DLD1 (cell line): ENCODE measurements at regions not wholly inside any gene's neighbourhood (a gene's known extent, or its start where the extent isn't known, plus 50 kb on each side); places are given as distances from the start of the nearest gene placed in this dataset.

Experiments
- in situ Hi-C: cut with HindIII; loops from 2 replicates; pipeline ENCODE4 v1.10.0; 2017; ENCODE audit warnings: low sequenced_read_pairs

GRCh38 chr20:48259456-48259855, 474.2 kb upstream of the SULF2 start:
- in situ Hi-C loops: no loop called here

DNA sequence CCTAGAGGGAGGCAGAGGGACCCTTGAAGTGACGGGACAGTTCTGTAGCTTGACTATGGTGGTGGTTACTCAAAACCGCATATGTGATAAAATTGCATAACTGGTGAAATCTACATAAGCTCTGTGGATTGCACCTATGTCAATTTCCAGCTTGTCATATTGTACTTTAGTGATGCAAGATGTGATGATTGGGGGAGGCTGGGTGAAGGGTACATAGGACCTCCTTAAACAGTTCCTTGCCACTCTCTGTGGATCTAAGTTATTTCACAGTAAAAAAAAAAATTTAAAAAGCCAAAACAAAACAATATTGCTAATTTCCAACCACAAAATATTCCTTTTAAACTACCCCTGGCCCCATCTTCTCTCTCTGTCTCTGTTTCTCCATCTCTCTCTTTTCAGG, 472.6 kb upstream of the SULF2 start:
- in situ Hi-C loops: no loop called here

DNA sequence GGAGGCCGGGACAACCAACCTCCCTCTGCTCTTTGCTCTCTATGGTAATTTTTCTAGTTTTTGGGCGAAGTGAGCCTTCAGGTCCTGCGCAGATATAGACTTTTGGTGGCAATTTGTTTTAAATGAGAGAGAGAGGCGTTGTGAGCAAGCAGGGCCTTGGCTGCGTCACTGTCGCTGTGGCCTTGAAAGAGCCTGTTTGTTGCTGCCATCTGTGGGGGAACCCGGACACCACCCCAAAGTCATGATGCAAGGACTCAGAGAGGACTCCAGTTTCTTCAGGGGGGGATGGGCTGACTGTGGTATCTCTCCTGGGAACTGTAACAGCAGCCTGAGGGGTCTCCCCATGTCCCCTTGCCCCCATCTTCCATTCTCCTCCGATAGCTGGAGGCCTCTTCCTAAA, 462.7 kb upstream of the SULF2 start:
- in situ Hi-C loops: no loop called here

GRCh38 chr20:48246061-48246790, 460.9 kb upstream of the SULF2 start:
- in situ Hi-C loops: no loop called here

DNA sequence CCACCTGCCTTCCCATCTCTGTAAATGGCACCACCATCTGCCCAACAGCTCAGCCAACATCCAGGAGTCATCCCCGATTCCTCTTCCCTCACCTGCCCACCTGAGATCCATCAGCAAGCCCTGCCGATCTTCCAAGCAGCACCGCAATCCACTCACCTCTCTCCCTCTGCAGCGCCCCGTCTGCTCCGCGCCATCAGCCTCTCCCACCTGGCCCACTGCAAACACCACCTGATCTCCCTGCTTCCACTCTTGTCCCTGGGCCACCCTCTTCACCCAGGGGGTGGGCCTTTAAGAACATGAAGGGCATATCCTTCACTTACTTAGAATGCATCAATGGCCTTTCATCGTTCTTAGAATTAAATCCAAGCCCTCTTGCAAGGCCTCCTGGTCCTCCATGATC, 457.3 kb upstream of the SULF2 start:
- in situ Hi-C loops: no loop called here

GRCh38 chr20:48241482-48241881, 456.2 kb upstream of the SULF2 start:
- in situ Hi-C loops: no loop called here

DNA sequence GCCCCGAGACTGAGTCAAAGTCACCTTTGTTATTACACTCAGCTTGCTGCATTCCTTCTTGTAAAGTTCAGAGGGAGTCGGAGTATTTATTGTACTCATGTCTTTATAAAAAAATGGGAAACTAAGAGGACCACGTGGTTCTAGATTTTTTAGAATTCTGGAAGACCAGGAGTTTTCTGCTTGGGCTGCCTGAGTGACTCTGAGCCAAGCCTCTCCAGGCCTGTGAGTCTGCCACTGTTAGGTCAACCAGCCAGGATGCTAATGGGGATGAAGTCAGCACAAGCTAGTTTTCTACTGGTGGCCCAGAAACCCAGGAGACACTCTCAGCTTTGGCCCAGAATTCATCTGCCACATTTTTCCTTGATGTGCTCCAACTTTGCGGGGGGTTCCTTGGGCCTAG, 453.5 kb upstream of the SULF2 start:
- in situ Hi-C loops: loop anchor here (10.0 kb wide), 1 partner anchor 56 kb away; no protein-coding TSS in a partner anchor

- in situ Hi-C loops: loop anchor here (10.0 kb wide), 1 partner anchor 56 kb away; no protein-coding TSS in a partner anchor
Measured at GRCh38 chr20:48238326-48238725, 453.0 kb upstream of the SULF2 start.

GRCh38 chr20:48236000-48236970, 451.0 kb upstream of the SULF2 start:
- in situ Hi-C loops: loop anchor here (10.0 kb wide), 1 partner anchor 59 kb away; no protein-coding TSS in a partner anchor

- in situ Hi-C loops: loop anchor here (10.0 kb wide), 1 partner anchor 60 kb away; no protein-coding TSS in a partner anchor
Measured at GRCh38 chr20:48234951-48235350, 449.7 kb upstream of the SULF2 start.

DNA sequence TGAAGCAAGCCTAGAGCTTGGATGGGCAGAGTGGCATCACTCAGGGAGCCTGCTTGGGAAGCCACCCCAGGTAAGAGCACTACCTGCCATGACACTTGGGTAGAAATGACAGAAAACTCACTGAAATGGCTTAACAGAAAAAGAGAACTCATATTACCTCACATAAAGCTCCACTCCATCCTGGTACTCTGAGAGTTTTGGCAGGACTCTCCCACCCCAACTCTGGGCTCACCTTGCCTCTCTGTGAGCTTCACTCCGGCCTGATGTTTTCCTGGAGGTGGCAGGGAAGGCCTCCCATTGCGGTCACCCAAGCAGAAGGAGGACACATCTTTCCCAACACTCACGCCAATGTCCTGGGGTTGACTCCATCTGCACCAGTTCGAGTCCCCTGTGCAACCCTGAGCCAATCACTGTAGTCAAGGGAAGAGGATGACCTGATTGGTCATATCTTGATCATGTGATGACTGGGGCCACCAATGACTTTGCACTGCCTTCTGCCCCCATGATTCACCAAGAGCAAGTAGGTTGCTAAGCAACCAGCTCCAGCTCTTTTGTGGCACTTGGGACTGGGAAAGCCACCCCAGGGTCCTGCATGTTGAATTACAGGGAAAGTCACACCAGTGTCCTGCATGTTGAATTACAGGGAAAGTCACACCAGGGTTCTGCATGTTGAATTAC, 446.1 kb upstream of the SULF2 start:
- in situ Hi-C loops: loop anchor here (10.0 kb wide), 1 partner anchor 63 kb away; no protein-coding TSS in a partner anchor

- in situ Hi-C loops: loop anchor here (10.0 kb wide), 1 partner anchor 65 kb away; no protein-coding TSS in a partner anchor
Measured at GRCh38 chr20:48230216-48230615, 444.9 kb upstream of the SULF2 start.

- in situ Hi-C loops: no loop called here
Measured at GRCh38 chr20:48227381-48227780, 442.1 kb upstream of the SULF2 start.

GRCh38 chr20:48226642-48227041, 441.4 kb upstream of the SULF2 start:
- in situ Hi-C loops: no loop called here

GRCh38 chr20:48224533-48225050, 439.3 kb upstream of the SULF2 start:
- in situ Hi-C loops: no loop called here

GRCh38 chr20:48223715-48224114, 438.4 kb upstream of the SULF2 start:
- in situ Hi-C loops: no loop called here

- in situ Hi-C loops: no loop called here
Measured at GRCh38 chr20:48222595-48223180, 437.4 kb upstream of the SULF2 start.

DNA sequence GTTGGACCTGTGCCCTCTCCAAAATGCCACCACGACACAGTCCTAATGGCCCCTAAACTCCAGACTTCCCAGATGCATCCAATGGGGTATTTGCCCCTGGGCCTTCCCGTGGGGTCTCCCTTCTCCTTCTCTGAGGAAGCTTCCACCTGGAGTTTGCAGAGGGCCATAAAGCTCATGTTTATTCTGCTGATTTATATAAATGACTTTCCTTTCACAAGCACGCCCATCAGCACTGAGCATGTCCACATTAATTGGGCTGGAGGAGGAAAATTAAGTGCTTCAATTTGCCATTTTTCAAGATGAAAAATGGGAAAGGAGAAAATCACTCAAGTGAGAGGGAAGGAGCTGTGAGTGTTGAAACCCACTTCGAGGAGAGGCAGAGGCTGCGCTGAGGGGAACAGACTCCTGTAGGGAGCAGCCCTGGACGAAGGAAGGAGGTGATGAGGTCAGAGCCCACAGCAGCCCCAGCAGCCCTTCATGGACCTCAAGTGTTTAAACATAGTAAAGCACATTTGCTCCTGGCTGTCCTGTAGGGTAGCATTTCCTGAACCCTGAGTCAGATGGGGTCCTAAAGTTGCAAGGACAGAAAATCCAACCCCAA, 434.9 kb upstream of the SULF2 start:
- in situ Hi-C loops: no loop called here

DNA sequence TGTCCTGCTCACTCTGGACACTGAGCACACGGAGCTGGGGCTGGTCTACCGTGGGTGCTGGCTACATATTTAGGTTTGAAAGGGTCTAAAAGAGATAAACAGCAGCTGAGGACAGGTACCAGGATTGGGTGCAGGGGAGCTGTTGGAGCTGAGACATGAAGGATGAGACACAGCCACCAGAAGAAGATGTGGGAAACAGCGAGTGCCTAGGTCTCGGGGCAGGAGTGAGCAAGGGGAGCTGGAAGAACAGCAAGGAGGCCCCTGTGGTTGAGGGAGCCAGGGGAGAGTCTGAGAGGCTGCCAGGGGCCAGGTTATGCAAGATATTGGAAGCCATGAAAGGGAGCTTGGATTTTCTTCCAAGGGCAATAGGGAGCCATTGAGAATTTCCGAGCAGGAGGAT, 434.0 kb upstream of the SULF2 start:
- in situ Hi-C loops: no loop called here

DNA sequence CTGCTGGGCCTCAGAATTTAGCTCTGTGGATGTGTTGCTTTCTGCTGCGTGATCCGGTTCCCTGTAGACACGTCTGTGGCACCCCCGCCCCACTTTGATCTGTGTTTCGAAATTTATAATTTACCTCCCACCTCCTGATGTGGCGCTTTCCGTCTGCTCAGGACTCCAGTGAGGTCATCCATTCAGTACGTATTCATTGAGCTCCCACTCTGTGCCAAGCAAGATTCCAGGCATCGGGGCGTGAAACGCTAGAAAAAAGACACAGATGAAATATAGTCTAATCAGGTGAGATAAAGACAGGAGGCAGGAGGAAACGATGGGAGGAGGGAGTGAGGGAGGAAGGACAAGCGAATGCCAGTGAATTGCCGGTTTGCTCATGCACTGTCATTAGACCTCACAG, 431.9 kb upstream of the SULF2 start:
- in situ Hi-C loops: no loop called here
